Kidney (tissue), 13 donors: ENCODE measurements at regions not wholly inside any gene's neighbourhood (a gene's known extent, or its start where the extent isn't known, plus 50 kb on each side); places are given as distances from the start of the nearest gene placed in this dataset.

ENCODE experiments used
- DNase-seq, 5 donors: peaks; one replicate each; pipeline ENCODE4 v3.0.0-alpha.2; 2013 to 2020
- FAIRE-seq: peaks from 2 replicates; lab custom pipeline; 2012; peaks lifted over from hg19 to GRCh38; lab: Jason Lieb, UNC
- H3K27ac ChIP-seq, 2 donors: one replicate each; pipeline ENCODE4 v1.7.0; 2013; ENCODE audit warnings: low read depth in 2 of 2, low read length in 2 of 2, inconsistent platforms in 1 of 2
- H3K27me3 ChIP-seq: one replicate; pipeline ENCODE4 v1.7.1; 2013; ENCODE audit warnings: low read length, inconsistent platforms; ENCODE audit not compliant: control insufficient read depth, insufficient read depth
- H3K36me3 ChIP-seq, 3 donors: one replicate each; pipeline versions ENCODE4 v1.7.0 to v1.7.1; 2013; ENCODE audit warnings: low read length in 3 of 3, control low read depth in 1 of 3, inconsistent platforms in 1 of 3; ENCODE audit not compliant: insufficient read depth in 3 of 3, control insufficient read depth in 2 of 3
- H3K4me1 ChIP-seq, 3 donors: one replicate each; pipeline versions ENCODE4 v1.7.0 to v1.7.1; 2013; ENCODE audit warnings: low read length in 3 of 3, inconsistent platforms in 1 of 3, low read depth in 1 of 3; ENCODE audit not compliant: control insufficient read depth in 2 of 3, insufficient read depth in 2 of 3
- H3K4me3 ChIP-seq, 3 donors: one replicate each; pipeline versions ENCODE4 v1.7.0 to v1.8.1; 2013; ENCODE audit warnings: low read length in 3 of 3, control low read depth in 1 of 3, inconsistent platforms in 1 of 3
- H3K9ac ChIP-seq, 3 donors: one replicate each; pipeline versions ENCODE4 v1.7.0 to v1.7.1; 2013; ENCODE audit warnings: low read length in 3 of 3, control low read depth in 1 of 3, inconsistent platforms in 1 of 3
- H3K9me3 ChIP-seq, 3 donors: one replicate each; pipeline versions ENCODE4 v1.7.0 to v1.7.1; 2013; ENCODE audit warnings: low read length in 3 of 3, control low read depth in 1 of 3, inconsistent platforms in 1 of 3; ENCODE audit not compliant: control insufficient read depth in 2 of 3, insufficient read depth in 1 of 3
- intact Hi-C: fragments of 100-400 bp; cut with DNase I; formaldehyde crosslinking; loops from one replicate; pipeline ENCODE4 v1.11.1; 2022
- TF ChIP-seq, protein P1 (sequence below): IDR thresholded peaks from 3 replicates; pipeline ENCODE4 v1.5.1; 2012; ENCODE audit warnings: mild to moderate bottlenecking, moderate library complexity, borderline replicate concordance; ENCODE audit not compliant: insufficient read depth; ENCODE audit errors: extremely low read depth
- donor health status: control.
- donor health status: control.
- donor health status: control.
- donor health status: control.
- donor health status: control.
- donor health status: DM: yes; HTN: yes; CAD: no.
- donor health status: Normal renal cell carcinoma (clear cell type).

DNA sequence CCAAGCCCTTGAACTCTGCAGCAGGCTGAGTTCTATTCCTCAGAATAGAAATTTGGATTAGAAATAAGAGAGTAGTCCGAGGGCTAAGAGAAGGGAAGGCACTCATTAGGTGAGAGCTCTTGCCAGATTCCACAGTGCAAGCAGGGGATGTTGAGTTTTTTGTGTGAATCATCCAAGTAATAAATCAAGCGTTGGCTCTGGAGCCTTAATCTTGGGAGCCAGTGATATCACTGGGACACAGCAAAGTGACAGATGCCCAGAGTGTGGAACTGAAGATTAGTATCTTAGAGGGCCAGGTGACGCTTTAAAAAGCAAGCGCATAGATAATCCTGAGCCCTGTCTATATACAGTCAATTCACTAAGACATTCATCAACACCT lies 60.3 kb downstream of the FOXD1 start:
- Histone ChIP-seq H3K9ac (no peak overlapping the region), H3K4me1 (peaks cover 5 to 13% (median 5%) of the 10 kb centered on the region in 3 donors), H3K9me3 (peaks cover 0 to 9% (median 0%) of the 10 kb centered on the region in 3 donors), H3K4me3 (no peak overlapping the region), H3K27ac (no peak overlapping the region), H3K36me3 (no peaks in the 10 kb centered on the region), H3K27me3 (no peaks in the 10 kb centered on the region)
- intact Hi-C loops = no loop called here
- FAIRE-seq = no peak
- TF ChIP-seq, protein P1, sequence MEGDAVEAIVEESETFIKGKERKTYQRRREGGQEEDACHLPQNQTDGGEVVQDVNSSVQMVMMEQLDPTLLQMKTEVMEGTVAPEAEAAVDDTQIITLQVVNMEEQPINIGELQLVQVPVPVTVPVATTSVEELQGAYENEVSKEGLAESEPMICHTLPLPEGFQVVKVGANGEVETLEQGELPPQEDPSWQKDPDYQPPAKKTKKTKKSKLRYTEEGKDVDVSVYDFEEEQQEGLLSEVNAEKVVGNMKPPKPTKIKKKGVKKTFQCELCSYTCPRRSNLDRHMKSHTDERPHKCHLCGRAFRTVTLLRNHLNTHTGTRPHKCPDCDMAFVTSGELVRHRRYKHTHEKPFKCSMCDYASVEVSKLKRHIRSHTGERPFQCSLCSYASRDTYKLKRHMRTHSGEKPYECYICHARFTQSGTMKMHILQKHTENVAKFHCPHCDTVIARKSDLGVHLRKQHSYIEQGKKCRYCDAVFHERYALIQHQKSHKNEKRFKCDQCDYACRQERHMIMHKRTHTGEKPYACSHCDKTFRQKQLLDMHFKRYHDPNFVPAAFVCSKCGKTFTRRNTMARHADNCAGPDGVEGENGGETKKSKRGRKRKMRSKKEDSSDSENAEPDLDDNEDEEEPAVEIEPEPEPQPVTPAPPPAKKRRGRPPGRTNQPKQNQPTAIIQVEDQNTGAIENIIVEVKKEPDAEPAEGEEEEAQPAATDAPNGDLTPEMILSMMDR = no peak
- DNase-seq = no peak

DNA sequence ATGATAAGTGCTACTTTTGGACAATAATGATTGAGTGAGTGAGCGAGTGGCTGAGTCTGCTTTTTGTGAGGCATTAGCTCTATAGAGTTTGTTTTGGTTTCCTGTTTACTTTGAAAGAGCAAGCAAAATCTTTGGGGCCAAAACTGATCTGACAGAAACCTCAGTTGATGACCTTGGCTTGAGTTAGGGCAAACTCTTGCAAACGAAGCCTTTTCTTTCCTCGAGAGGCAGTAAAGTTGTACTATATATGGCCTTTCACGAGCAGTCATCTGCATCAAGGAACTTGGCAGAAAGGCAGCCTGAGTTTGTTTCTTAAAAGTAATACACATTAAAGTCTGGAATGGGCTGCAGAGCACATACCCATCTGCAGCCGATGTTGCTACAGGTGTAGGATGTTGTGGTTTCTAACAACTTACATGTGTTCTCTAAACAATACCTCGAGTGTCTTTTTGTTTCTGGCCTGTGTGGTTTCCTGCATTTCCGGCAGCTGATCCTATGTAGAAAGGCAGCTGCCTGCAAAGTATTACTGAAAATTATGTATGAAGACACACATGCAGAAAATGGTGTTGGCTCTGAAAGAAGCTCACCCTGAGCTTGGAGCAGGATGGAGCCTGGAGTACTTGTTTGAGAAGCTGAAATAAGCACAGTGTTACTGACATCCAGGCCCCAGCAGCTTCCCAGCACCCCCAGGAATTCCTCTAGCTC lies 60.8 kb downstream of the FOXD1 start:
- no peak overlapping the region for H3K9ac ChIP-seq
- intact Hi-C loops = no loop called here
- no peaks in the 10 kb centered on the region for H3K27me3 ChIP-seq
- TF ChIP-seq, protein P1 = no peak
- H3K4me3 ChIP-seq = no peak overlapping the region
- peak in 3 of 5 donors; percentile 48 to 90 (median 83) for DNase-seq
- H3K9me3 ChIP-seq = peaks cover 0 to 9% (median 0%) of the 10 kb centered on the region in 3 donors
- no peak for FAIRE-seq
- H3K36me3 ChIP-seq = no peaks in the 10 kb centered on the region
- H3K27ac ChIP-seq = no peak overlapping the region
- H3K4me1 ChIP-seq = peaks cover 5 to 12% (median 5%) of the 10 kb centered on the region in 3 donors

DNA sequence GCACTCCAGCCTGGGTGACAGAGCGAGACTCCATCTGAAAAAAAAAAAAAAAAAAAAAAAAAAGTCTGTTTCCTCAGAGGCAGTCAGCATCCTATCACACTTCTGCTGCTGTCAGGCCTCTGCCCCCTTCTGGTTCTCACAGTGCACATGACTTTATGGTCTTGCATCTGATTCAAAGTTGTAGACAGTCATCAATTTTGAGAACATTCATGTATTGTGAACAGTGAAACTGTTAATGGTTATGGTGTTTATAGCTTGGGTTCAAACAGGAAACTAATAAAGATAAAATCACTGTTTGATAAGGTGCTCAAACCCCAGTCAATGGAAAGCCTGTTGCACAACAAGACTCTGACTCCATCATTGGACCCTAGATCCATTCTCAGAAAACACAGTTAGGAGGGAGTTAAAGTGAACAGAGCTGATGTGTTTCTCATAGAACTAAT lies 61.4 kb downstream of the FOXD1 start:
- peaks cover 5 to 12% (median 5%) of the 10 kb centered on the region in 3 donors for H3K4me1 ChIP-seq
- H3K36me3 ChIP-seq = no peaks in the 10 kb centered on the region
- FAIRE-seq (no peak), DNase-seq (peak in 1 of 5 donors; percentile 73)
- intact Hi-C loops = no loop called here
- no peak overlapping the region for H3K4me3 ChIP-seq
- peaks cover 0 to 9% (median 0%) of the 10 kb centered on the region in 3 donors for H3K9me3 ChIP-seq
- H3K9ac ChIP-seq = no peak overlapping the region
- TF ChIP-seq, protein P1 = no peak
- no peak overlapping the region for H3K27ac ChIP-seq
- no peaks in the 10 kb centered on the region for H3K27me3 ChIP-seq

DNA sequence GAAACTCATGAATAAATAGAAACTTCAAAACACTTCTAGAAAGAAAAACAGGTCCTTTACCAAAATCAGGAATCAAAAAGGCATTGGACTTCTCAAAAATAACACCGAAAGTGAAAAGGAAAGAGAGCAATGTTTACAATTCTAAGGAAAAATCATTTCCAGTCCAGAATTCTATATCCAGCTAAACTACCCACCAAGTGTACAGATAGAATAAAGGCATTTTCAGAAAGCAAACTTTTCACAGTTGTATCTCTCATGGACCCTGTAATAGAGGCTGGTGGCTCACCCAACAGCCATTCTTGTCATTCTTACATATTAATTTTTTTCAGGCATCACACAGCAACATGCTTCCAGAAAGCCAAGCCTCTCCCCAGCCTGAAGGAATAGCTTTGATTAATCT lies 63.7 kb downstream of the FOXD1 start:
- peaks cover 0 to 9% (median 0%) of the 10 kb centered on the region in 3 donors for H3K9me3 ChIP-seq
- H3K27ac ChIP-seq = no peak overlapping the region
- H3K4me1 ChIP-seq = peaks cover 5 to 12% (median 8%) of the 10 kb centered on the region in 3 donors
- no peaks in the 10 kb centered on the region for H3K27me3 ChIP-seq
- H3K9ac ChIP-seq = no peak overlapping the region
- DNase-seq = no peak
- no peak for FAIRE-seq
- no peak overlapping the region for H3K4me3 ChIP-seq
- no peaks in the 10 kb centered on the region for H3K36me3 ChIP-seq
- intact Hi-C loops = no loop called here
- TF ChIP-seq, protein P1 = no peak
